GM18907 (cell line): ENCODE measurements at regions not wholly inside any gene's neighbourhood (a gene's known extent, or its start where the extent isn't known, plus 50 kb on each side); places are given as distances from the start of the nearest gene placed in this dataset.

ENCODE experiments used
- ATAC-seq: cut with Tn5 transposase; IDR thresholded peaks from one replicate; pipeline ENCODE4 v1.9.1; 2021; ENCODE audit warnings: mild to moderate bottlenecking, moderate library complexity; ENCODE audit not compliant: unreplicated experiment

- no peak for ATAC-seq
Measured at GRCh38 chr18:78830826-78831225, 148.8 kb upstream of the SALL3 start.

- ATAC-seq: no peak
Measured at GRCh38 chr18:78831603-78832002, 148.0 kb upstream of the SALL3 start.

GRCh38 chr18:78833833-78834232, 145.8 kb upstream of the SALL3 start:
- ATAC-seq: no peak

- ATAC-seq: no peak
Measured at GRCh38 chr18:78836838-78837237, 142.8 kb upstream of the SALL3 start.

GRCh38 chr18:78837754-78838153, 141.9 kb upstream of the SALL3 start:
- ATAC-seq: no peak

- ATAC-seq: no peak
Measured at GRCh38 chr18:78838183-78838582, 141.4 kb upstream of the SALL3 start.

- no peak for ATAC-seq
Measured at GRCh38 chr18:78849046-78849445, 130.6 kb upstream of the SALL3 start.

GRCh38 chr18:78849458-78849857, 130.2 kb upstream of the SALL3 start:
- no peak for ATAC-seq

- no peak for ATAC-seq
Measured at GRCh38 chr18:78853341-78853740, 126.3 kb upstream of the SALL3 start.

GRCh38 chr18:78855188-78855587, 124.4 kb upstream of the SALL3 start:
- ATAC-seq: no peak

GRCh38 chr18:78856569-78857313, 122.9 kb upstream of the SALL3 start:
- ATAC-seq: no peak

GRCh38 chr18:78857314-78858150, 122.1 kb upstream of the SALL3 start:
- ATAC-seq: no peak

- no peak for ATAC-seq
Measured at GRCh38 chr18:78859686-78860085, 119.9 kb upstream of the SALL3 start.

- ATAC-seq: no peak
Measured at GRCh38 chr18:78860117-78860516, 119.5 kb upstream of the SALL3 start.

GRCh38 chr18:78861116-78861515, 118.5 kb upstream of the SALL3 start:
- no peak for ATAC-seq

GRCh38 chr18:78861706-78862105, 117.9 kb upstream of the SALL3 start:
- no peak for ATAC-seq

GRCh38 chr18:78862395-78862794, 117.2 kb upstream of the SALL3 start:
- ATAC-seq: no peak

- ATAC-seq: no peak
Measured at GRCh38 chr18:78865056-78865598, 114.5 kb upstream of the SALL3 start.

- no peak for ATAC-seq
Measured at GRCh38 chr18:78865771-78866310, 113.8 kb upstream of the SALL3 start.

GRCh38 chr18:78867131-78867530, 112.5 kb upstream of the SALL3 start:
- ATAC-seq: no peak
